ENCODE measurements at regions not wholly inside any gene's neighbourhood (a gene's known extent, or its start where the extent isn't known, plus 50 kb on each side); places are given as distances from the start of the nearest gene placed in this dataset.

DNA sequence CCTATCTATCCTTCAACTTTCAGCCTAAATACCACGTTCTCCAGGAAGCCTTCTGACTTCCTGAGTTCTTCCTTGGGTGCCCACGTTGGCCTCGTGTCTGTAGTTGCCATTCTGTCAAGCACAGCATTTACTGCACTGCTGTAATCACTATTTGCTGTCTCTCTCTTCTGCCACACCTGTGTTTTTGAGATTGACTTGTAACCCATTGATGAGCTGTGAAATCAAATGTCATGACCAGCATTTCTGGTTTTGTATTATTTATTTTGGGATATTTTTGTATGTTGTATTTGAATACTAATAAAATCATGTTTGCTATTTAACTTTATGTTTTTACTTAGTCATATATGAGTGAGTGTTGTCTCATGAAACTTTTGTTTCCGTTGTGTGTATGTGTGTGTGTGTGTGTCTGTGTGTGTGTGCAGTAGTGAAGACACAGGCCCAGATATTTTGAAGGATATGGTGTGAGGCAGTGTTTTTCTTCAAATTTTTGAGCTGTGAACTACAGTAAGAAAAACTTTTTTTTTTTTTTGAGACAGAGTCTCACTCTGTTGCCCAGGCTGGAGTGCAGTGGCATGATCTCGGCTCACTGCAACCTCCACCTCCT, 126.2 kb upstream of the SERBP1 start:
- TF ChIP-seq, protein P1, sequence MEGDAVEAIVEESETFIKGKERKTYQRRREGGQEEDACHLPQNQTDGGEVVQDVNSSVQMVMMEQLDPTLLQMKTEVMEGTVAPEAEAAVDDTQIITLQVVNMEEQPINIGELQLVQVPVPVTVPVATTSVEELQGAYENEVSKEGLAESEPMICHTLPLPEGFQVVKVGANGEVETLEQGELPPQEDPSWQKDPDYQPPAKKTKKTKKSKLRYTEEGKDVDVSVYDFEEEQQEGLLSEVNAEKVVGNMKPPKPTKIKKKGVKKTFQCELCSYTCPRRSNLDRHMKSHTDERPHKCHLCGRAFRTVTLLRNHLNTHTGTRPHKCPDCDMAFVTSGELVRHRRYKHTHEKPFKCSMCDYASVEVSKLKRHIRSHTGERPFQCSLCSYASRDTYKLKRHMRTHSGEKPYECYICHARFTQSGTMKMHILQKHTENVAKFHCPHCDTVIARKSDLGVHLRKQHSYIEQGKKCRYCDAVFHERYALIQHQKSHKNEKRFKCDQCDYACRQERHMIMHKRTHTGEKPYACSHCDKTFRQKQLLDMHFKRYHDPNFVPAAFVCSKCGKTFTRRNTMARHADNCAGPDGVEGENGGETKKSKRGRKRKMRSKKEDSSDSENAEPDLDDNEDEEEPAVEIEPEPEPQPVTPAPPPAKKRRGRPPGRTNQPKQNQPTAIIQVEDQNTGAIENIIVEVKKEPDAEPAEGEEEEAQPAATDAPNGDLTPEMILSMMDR (IDR thresholded peaks at IDR 0.05; ENCODE audit: low read depth, low read length), result no peak
- no peak for DNase-seq (ENCODE audit: extremely low read depth, low read depth)

DNA sequence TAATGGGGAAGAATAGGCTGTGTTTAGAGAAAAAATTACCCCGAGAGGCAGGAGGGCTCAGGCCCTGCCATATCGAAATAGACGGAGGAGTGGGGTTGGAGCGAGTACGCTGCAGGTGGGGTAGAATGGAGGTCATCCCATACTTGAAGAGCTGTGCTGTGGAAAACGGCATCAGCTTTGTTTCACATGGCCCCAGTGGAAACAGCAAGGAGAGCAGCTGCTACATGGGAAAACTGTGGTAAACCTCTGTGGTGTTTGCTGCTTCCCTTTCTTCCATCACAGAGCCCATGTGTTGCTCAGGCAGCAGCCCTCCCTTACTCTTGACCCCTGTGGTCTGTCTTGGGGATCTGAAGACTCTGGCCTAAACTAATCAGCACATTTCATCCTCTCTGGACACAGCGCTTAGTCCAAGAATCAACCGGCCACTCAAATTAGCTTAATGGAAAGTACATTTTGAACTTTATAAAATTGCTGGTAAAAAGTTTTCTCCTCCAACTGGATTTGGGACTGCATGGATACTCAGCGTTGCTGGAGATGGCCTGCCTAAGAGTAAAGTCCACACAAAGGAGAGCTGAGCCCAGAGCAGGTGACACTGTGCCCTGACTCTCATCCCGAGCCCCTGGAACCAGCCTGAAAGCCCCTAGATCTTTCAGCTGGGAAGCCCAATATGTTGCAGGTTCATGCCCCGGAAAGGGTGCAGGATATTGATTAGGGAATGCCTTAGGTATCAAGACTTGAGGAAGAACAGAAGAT, 127.1 kb upstream of the GADD45A start:
- DNase-seq (ENCODE audit: extremely low read depth, low read depth), result no peak
- TF ChIP-seq, protein P1 (IDR thresholded peaks at IDR 0.05; ENCODE audit: low read depth, low read length), result no peak

DNA sequence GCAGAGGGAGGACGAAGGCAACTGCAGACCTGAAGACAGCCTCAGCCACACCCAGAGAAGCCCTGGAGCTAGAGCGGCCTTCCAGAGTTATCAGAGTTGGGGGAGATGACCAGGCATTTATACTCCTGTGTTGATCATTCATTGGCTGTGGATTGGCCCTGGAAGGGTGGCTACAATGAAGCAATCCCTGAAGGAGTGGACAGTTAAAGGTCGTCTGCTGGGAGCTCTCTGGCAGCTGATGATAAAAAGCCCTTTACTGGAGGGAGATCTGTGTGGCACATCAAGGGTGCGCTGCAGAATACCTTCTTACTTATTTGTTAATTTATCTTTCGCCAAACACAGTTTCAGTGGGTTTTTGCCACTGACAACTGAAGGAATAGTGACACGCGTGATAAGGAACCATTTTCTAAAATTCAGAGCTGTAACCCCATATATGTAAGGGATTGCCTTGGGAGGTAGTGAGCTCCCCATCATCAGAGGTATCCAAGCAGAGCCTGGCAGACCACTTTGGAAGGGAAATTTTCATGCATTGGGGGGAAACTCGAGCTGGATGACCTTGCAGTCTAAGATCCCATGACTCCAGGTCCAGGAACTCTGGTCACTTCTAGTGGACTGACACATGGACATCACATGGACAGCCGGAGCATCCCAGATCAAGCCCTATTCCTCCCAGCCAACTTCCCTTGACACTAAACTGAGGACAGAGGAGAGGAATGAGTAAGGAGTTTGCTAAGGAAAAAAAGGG, 126.4 kb upstream of the GADD45A start:
- TF ChIP-seq, protein P1 (IDR thresholded peaks at IDR 0.05; ENCODE audit: low read depth, low read length), result no peak

DNA sequence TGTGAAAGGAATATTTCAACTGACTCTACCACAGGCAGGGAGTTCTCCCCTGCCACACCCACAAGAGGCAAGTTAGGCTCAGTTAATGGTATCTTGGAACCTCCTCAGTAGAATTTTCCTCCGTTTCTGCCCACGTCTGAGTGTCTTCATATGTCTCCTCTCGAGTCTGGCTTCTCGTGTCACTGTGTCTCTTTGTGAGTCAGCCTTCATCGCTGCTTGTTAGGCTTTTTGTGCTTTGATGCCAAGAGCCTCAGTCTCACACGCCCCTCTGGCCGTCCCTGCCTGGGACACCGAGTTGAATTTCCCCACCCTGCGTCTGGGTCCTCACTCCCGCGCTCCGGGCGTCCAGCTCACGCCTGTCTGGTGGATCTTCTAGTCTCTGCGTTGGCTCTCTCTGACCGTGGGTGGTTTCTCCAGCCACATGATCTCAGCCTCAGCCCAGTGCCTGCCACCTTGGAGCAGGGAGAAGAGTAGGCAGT, 125.7 kb upstream of the GADD45A start:
- TF ChIP-seq, protein P1 (IDR thresholded peaks at IDR 0.05; ENCODE audit: low read depth, low read length), result no peak
- no peak for DNase-seq (ENCODE audit: extremely low read depth, low read depth)

More for the DNA sequence above, 126.4 kb upstream of the GADD45A start:
- no peak for DNase-seq (ENCODE audit: extremely low read depth, low read depth)

DNA sequence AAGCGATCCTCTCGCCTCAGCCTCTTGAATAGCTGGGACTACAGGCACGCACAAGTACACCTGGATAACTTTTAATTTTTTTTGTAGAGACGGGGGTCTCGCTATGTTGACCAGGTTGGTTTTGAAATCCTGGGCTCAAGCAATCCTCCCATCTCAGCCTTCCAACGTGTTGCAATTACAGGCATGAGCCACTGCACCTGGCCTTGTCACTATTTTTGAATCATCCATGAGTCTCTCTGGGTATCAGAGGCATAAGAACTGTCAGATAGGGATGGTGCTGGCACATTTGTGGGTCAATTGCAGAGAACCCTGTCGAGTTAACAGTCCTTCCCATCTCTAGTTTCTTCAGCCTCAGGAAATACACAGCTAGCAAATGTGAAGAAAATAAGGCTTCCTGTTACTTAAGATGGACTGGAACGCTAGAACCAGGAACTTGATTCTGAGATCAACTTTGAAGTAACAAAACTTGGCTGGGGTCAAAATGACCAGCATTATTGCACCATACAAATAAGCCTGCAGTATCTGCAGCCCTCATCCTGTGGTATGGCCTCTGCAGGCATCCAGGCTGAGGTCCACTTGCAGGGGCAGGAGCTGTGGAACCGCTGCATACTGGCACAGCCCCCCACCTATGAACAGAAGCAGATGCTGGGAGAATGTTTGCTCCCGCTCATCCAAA, 124.3 kb upstream of the GADD45A start:
- no peak for DNase-seq (ENCODE audit: extremely low read depth, low read depth)
- TF ChIP-seq, protein P1 (IDR thresholded peaks at IDR 0.05; ENCODE audit: low read depth, low read length), result no peak

DNA sequence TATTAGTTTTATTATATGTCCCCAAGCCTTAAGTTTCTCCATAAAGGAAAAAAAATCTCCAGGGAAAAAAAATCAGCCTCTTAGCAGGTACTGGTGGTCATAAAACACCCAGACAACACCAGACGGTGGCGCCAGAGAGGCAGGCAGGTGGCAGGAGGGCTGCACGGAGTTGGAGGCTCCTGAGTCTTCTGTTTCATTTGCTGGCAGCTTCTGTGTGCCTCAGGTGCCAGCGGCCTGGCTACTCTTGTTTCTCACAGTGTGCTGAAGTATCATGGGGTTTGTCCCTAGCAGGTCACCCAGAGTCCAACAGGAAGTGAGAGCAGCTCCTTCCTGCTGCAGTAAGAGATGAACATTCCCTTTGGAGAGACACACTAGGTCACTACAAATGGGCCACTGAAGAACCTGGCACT, 123.3 kb upstream of the GADD45A start:
- DNase-seq (ENCODE audit: extremely low read depth, low read depth), result peak; percentile 69
- TF ChIP-seq, protein P1 (IDR thresholded peaks at IDR 0.05; ENCODE audit: low read depth, low read length), result peak; percentile 88

Measured in AG09319 (cell line).